ENCODE measurements at regions not wholly inside any gene's neighbourhood (a gene's known extent, or its start where the extent isn't known, plus 50 kb on each side); places are given as distances from the start of the nearest gene placed in this dataset.

GRCh38 chr5:72722792-72723452, 93.5 kb upstream of the TNPO1 start:
- Mint-ChIP-seq H3K36me3 (ENCODE audit: insufficient read depth, unreplicated experiment) (peaks cover 9% of the 10 kb centered on the region), H3K4me1 (ENCODE audit: low read depth, unreplicated experiment) (peaks cover 27% of the 10 kb centered on the region), H3K27ac (ENCODE audit: unreplicated experiment) (peak overlapping the region; percentile 15), H3K9me3 (ENCODE audit: low read depth, unreplicated experiment) (no peaks in the 10 kb centered on the region), H3K4me3 (ENCODE audit: low read depth, unreplicated experiment) (no peak overlapping the region), H3K27me3 (ENCODE audit: unreplicated experiment) (no peaks in the 10 kb centered on the region)
- CTCF ChIA-PET: no interaction called here
- no peak for DNase-seq
- intact Hi-C loops (cut with micrococcal nuclease; ENCODE audit: unreplicated experiment): no loop called here
- TF ChIP-seq, protein P1, sequence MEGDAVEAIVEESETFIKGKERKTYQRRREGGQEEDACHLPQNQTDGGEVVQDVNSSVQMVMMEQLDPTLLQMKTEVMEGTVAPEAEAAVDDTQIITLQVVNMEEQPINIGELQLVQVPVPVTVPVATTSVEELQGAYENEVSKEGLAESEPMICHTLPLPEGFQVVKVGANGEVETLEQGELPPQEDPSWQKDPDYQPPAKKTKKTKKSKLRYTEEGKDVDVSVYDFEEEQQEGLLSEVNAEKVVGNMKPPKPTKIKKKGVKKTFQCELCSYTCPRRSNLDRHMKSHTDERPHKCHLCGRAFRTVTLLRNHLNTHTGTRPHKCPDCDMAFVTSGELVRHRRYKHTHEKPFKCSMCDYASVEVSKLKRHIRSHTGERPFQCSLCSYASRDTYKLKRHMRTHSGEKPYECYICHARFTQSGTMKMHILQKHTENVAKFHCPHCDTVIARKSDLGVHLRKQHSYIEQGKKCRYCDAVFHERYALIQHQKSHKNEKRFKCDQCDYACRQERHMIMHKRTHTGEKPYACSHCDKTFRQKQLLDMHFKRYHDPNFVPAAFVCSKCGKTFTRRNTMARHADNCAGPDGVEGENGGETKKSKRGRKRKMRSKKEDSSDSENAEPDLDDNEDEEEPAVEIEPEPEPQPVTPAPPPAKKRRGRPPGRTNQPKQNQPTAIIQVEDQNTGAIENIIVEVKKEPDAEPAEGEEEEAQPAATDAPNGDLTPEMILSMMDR (IDR thresholded peaks at IDR 0.05; ENCODE audit: unreplicated experiment): no peak
- no TSS peak for BruUV-seq (replicated peaks)

- peaks cover 9% of the 10 kb centered on the region for H3K36me3 Mint-ChIP-seq (ENCODE audit: insufficient read depth, unreplicated experiment)
Observed at GRCh38 chr5:72721844-72722243, 94.6 kb upstream of the TNPO1 start.

GRCh38 chr5:72720205-72720604, 96.3 kb upstream of the TNPO1 start:
- no TSS peak for BruUV-seq (replicated peaks)
- Mint-ChIP-seq H3K27ac (ENCODE audit: unreplicated experiment) (no peak overlapping the region), H3K4me1 (ENCODE audit: low read depth, unreplicated experiment) (peaks cover 27% of the 10 kb centered on the region), H3K27me3 (ENCODE audit: unreplicated experiment) (no peaks in the 10 kb centered on the region), H3K36me3 (ENCODE audit: insufficient read depth, unreplicated experiment) (peaks cover 9% of the 10 kb centered on the region), H3K4me3 (ENCODE audit: low read depth, unreplicated experiment) (no peak overlapping the region), H3K9me3 (ENCODE audit: low read depth, unreplicated experiment) (no peaks in the 10 kb centered on the region)
- no peak for DNase-seq
- CTCF ChIA-PET: interaction anchor here (0.6 kb wide), 1 partner anchor 135 kb away, joined by 4 read pairs; no protein-coding TSS in a partner anchor
- TF ChIP-seq, protein P1 (IDR thresholded peaks at IDR 0.05; ENCODE audit: unreplicated experiment): no peak
- intact Hi-C loops (cut with micrococcal nuclease; ENCODE audit: unreplicated experiment): no loop called here

More at GRCh38 chr5:72721844-72722243, 94.6 kb upstream of the TNPO1 start:
- CTCF ChIA-PET: no interaction called here
- Mint-ChIP-seq H3K4me3 (ENCODE audit: low read depth, unreplicated experiment) (no peak overlapping the region), H3K9me3 (ENCODE audit: low read depth, unreplicated experiment) (no peaks in the 10 kb centered on the region), H3K4me1 (ENCODE audit: low read depth, unreplicated experiment) (peaks cover 27% of the 10 kb centered on the region), H3K27ac (ENCODE audit: unreplicated experiment) (no peak overlapping the region), H3K27me3 (ENCODE audit: unreplicated experiment) (no peaks in the 10 kb centered on the region)
- TF ChIP-seq, protein P1 (IDR thresholded peaks at IDR 0.05; ENCODE audit: unreplicated experiment): no peak
- no TSS peak for BruUV-seq (replicated peaks)
- DNase-seq: no peak
- intact Hi-C loops (cut with micrococcal nuclease; ENCODE audit: unreplicated experiment): no loop called here

DNA sequence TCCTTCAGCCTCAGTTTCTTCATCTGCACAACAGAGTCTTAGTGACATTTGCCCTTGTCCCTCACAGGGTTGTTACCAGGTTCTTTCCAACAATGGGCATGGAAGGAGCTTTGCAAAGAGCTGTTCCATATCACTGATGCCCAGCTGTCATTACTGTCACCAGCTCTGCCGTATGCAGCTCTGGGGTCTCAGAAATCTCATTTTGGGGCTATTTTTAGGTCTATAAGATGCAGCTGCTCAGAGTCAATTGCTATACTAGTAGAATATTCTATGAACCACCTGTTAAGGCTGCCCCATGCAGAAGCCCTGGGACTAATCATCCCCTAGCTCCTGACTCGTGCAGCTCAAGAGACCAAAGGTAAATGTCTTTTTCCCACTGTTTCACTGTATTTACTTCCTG, 105.1 kb upstream of the TNPO1 start:
- Mint-ChIP-seq H3K36me3 (ENCODE audit: insufficient read depth, unreplicated experiment) (no peaks in the 10 kb centered on the region), H3K9me3 (ENCODE audit: low read depth, unreplicated experiment) (no peaks in the 10 kb centered on the region), H3K27ac (ENCODE audit: unreplicated experiment) (no peak overlapping the region), H3K27me3 (ENCODE audit: unreplicated experiment) (peaks cover 54% of the 10 kb centered on the region), H3K4me1 (ENCODE audit: low read depth, unreplicated experiment) (no peaks in the 10 kb centered on the region), H3K4me3 (ENCODE audit: low read depth, unreplicated experiment) (no peak overlapping the region)
- no TSS peak for BruUV-seq (replicated peaks)
- no peak for DNase-seq
- TF ChIP-seq, protein P1 (IDR thresholded peaks at IDR 0.05; ENCODE audit: unreplicated experiment): no peak
- CTCF ChIA-PET: no interaction called here
- intact Hi-C loops (cut with micrococcal nuclease; ENCODE audit: unreplicated experiment): no loop called here
